BLaER1 treated with 17β-estradiol and CSF1 and Interleukin-3, amounts not matched to agents 10 nM and 100 nM (cell line): ENCODE measurements at regions not wholly inside any gene's neighbourhood (a gene's known extent, or its start where the extent isn't known, plus 50 kb on each side); places are given as distances from the start of the nearest gene placed in this dataset.

Experiments
- H3K27ac ChIP-seq, 11 experiments: shearing (Covaris generic); formaldehyde crosslinking; 2 replicates each; pipeline ENCODE4 v1.8.1; 2022
- H3K27me3 ChIP-seq, 11 experiments: shearing (Covaris generic); formaldehyde crosslinking; 2 replicates each; pipeline ENCODE4 v1.8.1; 2022
- H3K36me3 ChIP-seq, 11 experiments: shearing (Covaris generic); formaldehyde crosslinking; 2 replicates each; pipeline ENCODE4 v1.8.1; 2022
- H3K4me1 ChIP-seq, 10 experiments: shearing (Covaris generic); formaldehyde crosslinking; 2 replicates each; pipeline ENCODE4 v1.8.1; 2022
- H3K4me2 ChIP-seq, 11 experiments: shearing (Covaris generic); formaldehyde crosslinking; 2 replicates each; pipeline ENCODE4 v1.8.1; 2022
- H3K4me3 ChIP-seq, 10 experiments: shearing (Covaris generic); formaldehyde crosslinking; 2 replicates each; pipeline ENCODE4 v1.8.1; 2022
- H3K9ac ChIP-seq, 11 experiments: shearing (Covaris generic); formaldehyde crosslinking; 2 replicates each; pipeline ENCODE4 v1.8.1; 2022
- H3K9me3 ChIP-seq, 11 experiments: shearing (Covaris generic); formaldehyde crosslinking; replicated peaks in 1 of 11; 2 replicates each; pipeline ENCODE4 v1.8.1; 2022
- H4K20me1 ChIP-seq, 11 experiments: shearing (Covaris generic); formaldehyde crosslinking; 2 replicates each; pipeline ENCODE4 v1.8.1; 2022
- Cebpa-rat ChIP-seq, 11 experiments: shearing (Covaris generic); IDR thresholded peaks; 2 replicates each; pipeline ENCODE4 v1.8.1; 2022

- no peaks in the 10 kb centered on the region for H3K36me3 ChIP-seq
- no peak for TF ChIP-seq Cebpa-rat (IDR thresholded peaks at IDR 0.05)
- H3K9me3 ChIP-seq: peaks cover 0 to 10% (median 5%) of the 10 kb centered on the region in 11 experiments; a peak in 7 of 22 replicates
- H3K27ac ChIP-seq: no peak overlapping the region
- no peak overlapping the region for H3K9ac ChIP-seq
- H3K4me1 ChIP-seq: peaks cover 0 to 20% (median 3%) of the 10 kb centered on the region in 10 experiments; a peak in 6 of 20 replicates
- no peaks in the 10 kb centered on the region for H4K20me1 ChIP-seq
- no peak overlapping the region for H3K4me2 ChIP-seq
- no peak overlapping the region for H3K4me3 ChIP-seq
- no peaks in the 10 kb centered on the region for H3K27me3 ChIP-seq
Observed at GRCh38 chr16:77057161-77057774, 133.7 kb upstream of the MON1B start.

- peaks cover 0 to 19% (median 3%) of the 10 kb centered on the region in 10 experiments; a peak in 6 of 20 replicates for H3K4me1 ChIP-seq
- no peak overlapping the region for H3K4me3 ChIP-seq
- H3K4me2 ChIP-seq: no peak overlapping the region
- H3K9ac ChIP-seq: no peak overlapping the region
- H3K27ac ChIP-seq: no peak overlapping the region
- H3K27me3 ChIP-seq: no peaks in the 10 kb centered on the region
- no peaks in the 10 kb centered on the region for H3K36me3 ChIP-seq
- no peaks in the 10 kb centered on the region for H4K20me1 ChIP-seq
- H3K9me3 ChIP-seq: peaks cover 0 to 10% (median 5%) of the 10 kb centered on the region in 11 experiments; a peak in 7 of 22 replicates
- no peak for TF ChIP-seq Cebpa-rat (IDR thresholded peaks at IDR 0.05)
Observed at GRCh38 chr16:77059446-77059845, 131.5 kb upstream of the MON1B start.

GRCh38 chr16:77060614-77061013 is 130.4 kb upstream of the MON1B start:
- TF ChIP-seq Cebpa-rat (IDR thresholded peaks at IDR 0.05): no peak
- H3K27ac ChIP-seq: no peak overlapping the region
- H3K9me3 ChIP-seq: peaks cover 0 to 9% (median 3%) of the 10 kb centered on the region in 11 experiments; a peak in 7 of 22 replicates
- no peak overlapping the region for H3K9ac ChIP-seq
- H3K36me3 ChIP-seq: no peaks in the 10 kb centered on the region
- peak overlapping the region in 6 of 11 experiments; percentile 1 to 35 (median 16); a peak in 4 of 22 replicates for H3K4me2 ChIP-seq
- H3K4me3 ChIP-seq: no peak overlapping the region
- H4K20me1 ChIP-seq: no peaks in the 10 kb centered on the region
- no peaks in the 10 kb centered on the region for H3K27me3 ChIP-seq
- H3K4me1 ChIP-seq: peaks cover 0 to 13% (median 3%) of the 10 kb centered on the region in 10 experiments; a peak in 6 of 20 replicates

- peaks cover 0 to 4% (median 0%) of the 10 kb centered on the region in 11 experiments; a peak in 1 of 22 replicates for H3K9me3 ChIP-seq
- no peak for TF ChIP-seq Cebpa-rat (IDR thresholded peaks at IDR 0.05)
- H3K9ac ChIP-seq: no peak overlapping the region
- no peak overlapping the region for H3K4me3 ChIP-seq
- peaks cover 0 to 31% (median 16%) of the 10 kb centered on the region in 10 experiments; a peak in 13 of 20 replicates for H3K4me1 ChIP-seq
- no peaks in the 10 kb centered on the region for H4K20me1 ChIP-seq
- H3K36me3 ChIP-seq: no peaks in the 10 kb centered on the region
- no peak overlapping the region for H3K4me2 ChIP-seq
- no peak overlapping the region for H3K27ac ChIP-seq
- no peaks in the 10 kb centered on the region for H3K27me3 ChIP-seq
Observed at GRCh38 chr16:77062878-77063675, 127.9 kb upstream of the MON1B start.

- TF ChIP-seq Cebpa-rat (IDR thresholded peaks at IDR 0.05): no peak
- Histone ChIP-seq H3K4me2 (no peak overlapping the region), H3K9ac (no peak overlapping the region), H3K27me3 (no peaks in the 10 kb centered on the region), H3K27ac (no peak overlapping the region), H4K20me1 (no peaks in the 10 kb centered on the region), H3K9me3 (peaks cover 0 to 4% (median 0%) of the 10 kb centered on the region in 11 experiments; a peak in 1 of 22 replicates), H3K36me3 (no peaks in the 10 kb centered on the region), H3K4me3 (no peak overlapping the region), H3K4me1 (peaks cover 0 to 37% (median 19%) of the 10 kb centered on the region in 10 experiments; a peak in 13 of 20 replicates)
Observed at GRCh38 chr16:77063676-77064016, 127.3 kb upstream of the MON1B start.

GRCh38 chr16:77064037-77064436 is 127.0 kb upstream of the MON1B start:
- H3K27me3 ChIP-seq: no peaks in the 10 kb centered on the region
- H3K9me3 ChIP-seq: peaks cover 0 to 4% (median 0%) of the 10 kb centered on the region in 11 experiments; a peak in 1 of 22 replicates
- H3K4me3 ChIP-seq: no peak overlapping the region
- no peak overlapping the region for H3K27ac ChIP-seq
- H4K20me1 ChIP-seq: no peaks in the 10 kb centered on the region
- H3K9ac ChIP-seq: no peak overlapping the region
- H3K4me2 ChIP-seq: no peak overlapping the region
- H3K4me1 ChIP-seq: peaks cover 0 to 37% (median 19%) of the 10 kb centered on the region in 10 experiments; a peak in 13 of 20 replicates
- H3K36me3 ChIP-seq: no peaks in the 10 kb centered on the region
- no peak for TF ChIP-seq Cebpa-rat (IDR thresholded peaks at IDR 0.05)

GRCh38 chr16:77066896-77067496 is 124.0 kb upstream of the MON1B start:
- Histone ChIP-seq H3K9me3 (peaks cover 0 to 4% (median 0%) of the 10 kb centered on the region in 11 experiments; a peak in 1 of 22 replicates), H3K27me3 (no peaks in the 10 kb centered on the region), H3K4me3 (no peak overlapping the region), H3K36me3 (no peaks in the 10 kb centered on the region), H4K20me1 (no peaks in the 10 kb centered on the region), H3K4me2 (peak overlapping the region in 8 of 11 experiments; percentile 33 to 61 (median 45); a peak in 15 of 22 replicates), H3K9ac (no peak overlapping the region), H3K27ac (no peak overlapping the region), H3K4me1 (peaks cover 0 to 27% (median 16%) of the 10 kb centered on the region in 10 experiments; a peak in 13 of 20 replicates)
- no peak for TF ChIP-seq Cebpa-rat (IDR thresholded peaks at IDR 0.05)

GRCh38 chr16:77067900-77068299 is 123.1 kb upstream of the MON1B start:
- H3K9me3 ChIP-seq: peaks cover 0 to 4% (median 0%) of the 10 kb centered on the region in 11 experiments; a peak in 1 of 22 replicates
- no peak overlapping the region for H3K4me3 ChIP-seq
- H3K4me2 ChIP-seq: peak overlapping the region in 3 of 11 experiments; percentile 5 to 54 (median 28); a peak in 5 of 22 replicates
- H3K27ac ChIP-seq: no peak overlapping the region
- no peaks in the 10 kb centered on the region for H3K27me3 ChIP-seq
- peaks cover 0 to 27% (median 16%) of the 10 kb centered on the region in 10 experiments; a peak in 13 of 20 replicates for H3K4me1 ChIP-seq
- no peak overlapping the region for H3K9ac ChIP-seq
- H4K20me1 ChIP-seq: no peaks in the 10 kb centered on the region
- TF ChIP-seq Cebpa-rat (IDR thresholded peaks at IDR 0.05): no peak
- H3K36me3 ChIP-seq: no peaks in the 10 kb centered on the region

GRCh38 chr16:77068402-77068801 is 122.6 kb upstream of the MON1B start:
- no peaks in the 10 kb centered on the region for H4K20me1 ChIP-seq
- H3K4me3 ChIP-seq: no peak overlapping the region
- H3K4me2 ChIP-seq: peak overlapping the region in 4 of 11 experiments; percentile 3 to 54 (median 16); a peak in 5 of 22 replicates
- no peaks in the 10 kb centered on the region for H3K36me3 ChIP-seq
- H3K27me3 ChIP-seq: no peaks in the 10 kb centered on the region
- H3K9ac ChIP-seq: no peak overlapping the region
- TF ChIP-seq Cebpa-rat (IDR thresholded peaks at IDR 0.05): no peak
- no peak overlapping the region for H3K27ac ChIP-seq
- peaks cover 0 to 4% (median 0%) of the 10 kb centered on the region in 11 experiments; a peak in 1 of 22 replicates for H3K9me3 ChIP-seq
- peaks cover 0 to 27% (median 16%) of the 10 kb centered on the region in 10 experiments; a peak in 13 of 20 replicates for H3K4me1 ChIP-seq
